Effector CD4-positive, alpha-beta T cell (primary cell): ENCODE measurements at regions not wholly inside any gene's neighbourhood (a gene's known extent, or its start where the extent isn't known, plus 50 kb on each side); places are given as distances from the start of the nearest gene placed in this dataset.

Experiments
- DNase-seq: peaks from one replicate; pipeline ENCODE4 v3.0.0-alpha.2; 2020

DNA sequence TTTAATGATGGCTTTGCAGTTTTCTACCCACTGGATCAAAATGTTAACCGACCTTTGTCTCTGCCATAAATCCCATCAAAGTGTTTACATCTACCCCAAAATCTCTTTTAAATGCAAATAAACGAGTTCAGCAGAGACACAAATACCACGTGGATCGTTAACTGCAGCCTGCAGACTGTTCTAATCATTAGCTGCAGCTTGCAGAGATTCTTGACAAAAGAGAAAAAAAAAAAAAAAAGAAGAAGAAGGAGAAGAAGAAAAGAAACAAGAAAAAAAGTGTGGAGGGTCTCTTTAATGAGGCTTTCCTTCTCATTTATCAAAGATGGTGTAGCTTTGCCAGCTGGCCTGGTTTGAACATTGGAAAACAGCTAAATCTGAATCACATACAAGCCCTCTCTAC lies 275.7 kb downstream of the NEDD1 start:
- no peak for DNase-seq

DNA sequence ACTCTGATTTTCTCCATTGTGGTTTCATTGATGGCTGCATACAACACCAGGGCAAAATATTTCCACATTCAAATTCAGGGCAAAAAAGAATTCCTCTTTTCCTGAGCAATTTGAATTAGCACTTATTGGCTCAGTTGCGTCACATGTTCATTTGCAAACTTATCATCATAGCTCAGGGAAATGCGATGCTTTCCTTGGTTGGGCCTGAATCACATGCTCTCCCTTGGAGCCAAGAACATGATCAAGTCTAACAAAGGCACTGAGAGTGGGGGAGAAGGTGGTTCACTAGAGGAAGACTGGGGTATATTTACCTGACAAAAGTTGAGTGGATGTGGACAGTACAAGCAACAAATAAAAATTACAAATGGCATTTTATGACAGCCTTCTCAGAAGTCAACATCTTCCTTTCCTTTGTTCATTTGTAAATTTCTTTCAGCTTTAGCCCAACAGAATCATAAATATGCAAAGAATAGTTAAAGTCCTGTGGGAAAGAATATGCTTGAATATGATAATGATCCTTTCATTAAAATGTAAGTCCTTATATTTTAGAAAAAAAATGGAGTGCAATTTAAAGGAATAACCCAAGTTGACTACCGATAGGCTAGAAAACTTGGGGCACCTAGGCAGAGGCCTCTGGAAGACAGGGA lies 277.2 kb downstream of the NEDD1 start:
- DNase-seq = no peak

DNA sequence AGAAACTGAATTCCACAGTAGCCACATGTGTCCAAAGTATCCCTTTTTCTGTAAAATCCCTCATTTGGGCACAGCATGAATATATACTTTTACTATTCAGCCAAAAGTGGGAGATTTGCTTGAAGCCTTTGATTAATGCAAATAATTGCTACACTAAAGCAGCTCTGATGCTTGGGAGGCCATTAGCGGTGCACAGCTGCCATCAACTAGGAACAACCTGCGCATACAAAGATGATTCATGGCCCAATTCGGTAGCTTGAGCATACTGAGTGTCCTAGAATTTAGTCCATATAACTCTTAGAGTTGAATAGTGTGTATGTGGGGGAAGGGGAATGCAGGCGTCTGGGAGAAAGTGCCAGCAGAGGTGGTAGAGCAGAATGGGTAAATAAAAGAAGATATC lies 277.0 kb upstream of the RMST start:
- no peak for DNase-seq

DNA sequence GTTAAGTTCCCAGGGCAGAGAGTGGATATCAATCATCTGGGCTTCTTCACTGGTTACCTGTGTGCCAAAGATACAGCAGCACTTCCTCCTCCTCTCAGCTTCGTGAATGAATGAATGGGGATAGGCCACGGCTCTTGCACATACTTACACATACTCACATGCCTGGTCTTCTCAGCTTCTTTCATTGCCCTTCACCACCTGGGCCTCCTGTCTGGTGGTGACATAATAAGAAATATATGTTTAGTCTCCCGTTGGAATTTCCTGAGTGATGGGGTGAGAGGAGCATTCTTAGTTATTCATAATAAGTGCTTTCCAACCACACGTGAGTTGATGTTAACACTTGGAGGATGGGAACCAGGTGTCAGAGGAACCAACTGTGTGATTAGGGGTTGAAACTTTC lies 268.1 kb upstream of the RMST start:
- DNase-seq = no peak

DNA sequence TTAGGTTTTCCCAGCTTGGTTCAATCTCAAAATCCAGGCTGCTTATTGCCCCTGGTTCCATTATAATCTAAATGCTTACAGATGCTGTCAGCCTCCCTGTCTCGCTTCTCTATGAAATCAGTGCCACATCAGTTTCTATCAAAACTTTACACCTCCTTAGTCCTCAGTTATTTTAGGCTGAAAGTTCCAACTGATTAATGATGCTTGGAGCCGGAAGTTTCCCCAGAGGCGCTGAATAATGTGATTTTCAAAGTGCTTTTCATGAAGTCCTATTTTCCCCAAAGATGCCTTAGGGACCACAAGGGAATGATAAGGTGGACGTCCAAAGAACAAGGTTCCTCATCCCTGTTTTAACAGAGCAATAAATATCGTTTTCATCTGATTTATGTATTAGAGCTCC lies 262.4 kb upstream of the RMST start:
- no peak for DNase-seq

DNA sequence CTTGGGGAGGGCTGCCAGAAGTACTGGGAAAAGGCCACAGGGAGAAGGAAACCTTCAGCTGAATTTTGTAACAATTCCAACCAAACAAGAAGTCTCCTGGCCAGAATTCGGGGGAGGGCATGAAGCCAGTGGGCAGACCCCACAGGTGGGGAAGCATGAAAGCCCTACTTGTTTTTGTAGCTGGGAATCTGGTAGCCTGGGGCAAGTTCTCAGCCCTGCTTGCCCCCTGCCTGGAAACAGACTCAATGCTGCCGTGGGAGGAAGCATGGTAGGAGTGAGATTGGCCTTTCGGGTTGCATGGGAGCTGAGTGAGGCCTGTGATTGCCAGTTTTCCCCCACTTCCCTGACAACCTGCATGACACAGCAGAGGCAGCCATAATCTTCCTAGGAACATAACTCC lies 259.2 kb upstream of the RMST start:
- no peak for DNase-seq

DNA sequence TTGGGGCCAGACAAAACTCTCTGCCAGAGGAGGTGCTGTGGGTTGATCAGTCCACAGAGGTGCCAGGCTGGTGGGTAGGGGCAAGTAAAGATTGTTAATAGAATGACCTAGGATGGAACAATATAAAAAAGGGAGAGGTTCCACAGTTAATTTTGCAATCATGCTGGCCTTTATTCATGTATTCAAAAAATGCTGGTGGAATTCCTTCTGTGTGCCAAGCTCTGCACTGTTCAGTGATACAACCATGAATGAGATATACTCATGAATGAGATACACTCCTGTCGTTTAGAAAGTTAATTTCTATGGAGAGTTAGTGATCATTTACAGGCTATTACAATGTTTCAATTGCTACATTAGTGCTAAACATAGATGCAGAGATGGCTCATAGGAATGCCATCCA lies 252.6 kb upstream of the RMST start:
- no peak for DNase-seq

DNA sequence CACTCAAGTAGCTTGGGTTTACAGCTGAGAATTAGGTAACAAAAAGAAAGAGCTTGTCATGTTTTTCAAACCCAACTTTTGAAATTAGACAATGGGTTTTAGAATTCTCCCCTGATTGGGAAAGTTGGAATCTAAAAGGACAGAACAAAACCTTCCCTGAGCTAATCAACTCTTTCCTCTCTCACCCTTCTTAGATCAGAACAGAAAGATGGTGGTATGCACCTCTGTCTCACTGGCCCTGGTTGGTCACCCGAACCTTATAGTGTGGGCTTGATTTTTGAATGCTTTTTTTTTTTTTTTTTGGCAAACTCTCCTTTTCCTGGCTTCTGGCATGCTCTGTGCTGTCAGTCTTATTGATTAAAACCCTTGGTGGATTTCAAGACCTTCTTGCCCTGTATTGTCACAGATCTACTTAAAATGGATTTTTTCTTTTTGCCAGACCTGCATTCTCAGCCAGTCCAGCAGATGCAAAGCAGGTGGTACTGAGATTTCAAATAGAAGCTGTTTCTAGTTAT lies 251.1 kb upstream of the RMST start:
- no peak for DNase-seq

DNA sequence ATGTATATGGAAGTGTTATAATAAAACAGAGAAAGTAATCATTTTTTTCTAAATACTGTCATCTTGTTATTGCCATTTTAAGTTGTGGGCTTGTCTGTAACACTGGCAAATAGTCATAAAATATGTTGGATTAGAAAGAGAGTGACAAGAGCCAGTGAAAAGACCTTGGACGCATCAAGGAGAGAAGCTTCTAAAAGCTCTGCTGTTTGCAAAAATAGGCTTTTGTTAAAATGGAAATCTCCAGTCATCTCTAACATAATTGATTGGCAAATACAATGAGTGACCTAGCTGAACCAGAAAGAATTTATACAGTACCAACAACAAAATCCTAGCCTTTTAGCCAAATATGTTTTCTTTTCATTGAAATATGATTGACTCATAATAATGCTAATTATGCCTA lies 245.8 kb upstream of the RMST start:
- no peak for DNase-seq

DNA sequence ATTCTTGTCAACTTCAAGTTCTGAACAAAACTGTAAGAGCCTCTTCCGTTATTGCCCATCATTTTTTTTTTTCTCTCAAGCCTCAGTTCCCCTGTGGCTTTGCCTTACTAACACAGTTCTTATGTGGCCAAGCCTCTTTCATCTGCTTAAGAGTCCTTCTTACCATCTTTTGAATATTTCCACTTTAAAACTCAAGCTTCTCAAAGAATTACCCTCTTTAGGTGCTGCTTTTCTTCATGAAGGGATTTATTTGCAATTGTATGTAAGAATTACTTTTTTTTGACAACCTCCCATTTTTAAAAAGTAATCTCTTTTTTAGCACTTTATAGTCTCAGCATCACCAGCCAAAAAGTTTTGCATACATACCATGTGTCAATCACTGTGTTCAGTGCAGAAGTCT lies 240.2 kb upstream of the RMST start:
- no peak for DNase-seq

DNA sequence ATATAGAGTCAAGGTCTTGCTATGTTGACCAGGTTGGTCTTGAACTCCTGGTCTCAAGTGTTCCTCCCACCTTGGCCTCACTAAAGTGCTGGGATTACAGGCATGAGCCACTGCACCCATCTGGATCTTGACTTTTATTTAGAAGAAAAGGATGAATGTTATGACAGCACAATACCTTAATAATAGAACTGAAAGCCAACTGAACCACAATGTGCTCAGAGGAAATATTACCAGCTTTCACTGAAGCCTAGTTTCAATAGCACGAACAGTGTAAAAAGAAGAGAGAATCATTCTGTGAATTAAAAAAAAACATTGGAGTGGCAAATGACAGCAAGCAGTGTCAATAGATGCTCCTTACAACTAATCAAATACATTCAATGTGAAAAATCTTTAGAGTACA lies 239.2 kb upstream of the RMST start:
- no peak for DNase-seq

DNA sequence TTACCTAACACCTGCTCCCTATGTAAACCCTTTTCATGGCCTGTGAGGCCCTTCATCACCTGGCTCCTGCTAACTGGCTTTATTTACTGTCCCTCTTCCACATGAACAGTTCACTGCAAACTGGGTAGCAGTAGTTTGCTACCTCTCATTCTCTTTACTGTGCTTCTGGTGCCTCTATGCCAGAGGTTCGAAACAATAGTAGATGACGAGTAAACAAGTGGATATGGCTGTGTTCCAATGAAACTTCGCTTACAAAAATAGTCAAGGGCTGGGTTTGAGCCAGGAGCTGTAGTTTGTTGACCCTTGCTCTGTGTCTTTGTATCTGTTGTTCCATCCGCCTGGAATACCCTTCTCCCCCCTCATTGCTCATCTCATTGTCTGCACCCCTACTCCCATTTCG lies 233.6 kb upstream of the RMST start:
- DNase-seq = no peak

DNA sequence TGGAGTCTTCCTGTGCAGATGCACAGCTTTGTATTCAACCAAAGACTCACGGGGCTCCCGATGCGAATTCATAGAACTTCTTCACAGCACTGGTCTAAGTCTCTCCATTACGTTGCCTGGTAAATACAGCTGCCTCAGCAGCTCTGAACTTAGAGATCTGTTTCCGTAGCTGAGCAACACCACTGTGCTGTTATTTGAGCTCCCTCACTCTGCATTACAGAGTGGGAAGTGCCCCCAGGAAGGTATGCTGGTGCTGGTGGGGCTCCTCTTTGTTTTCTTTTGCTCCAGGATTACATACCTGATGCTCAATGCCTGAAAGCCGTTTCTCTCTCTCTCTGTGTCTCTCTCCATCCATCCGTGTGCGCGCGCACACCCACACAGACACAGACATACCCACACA lies 227.5 kb upstream of the RMST start:
- no peak for DNase-seq

DNA sequence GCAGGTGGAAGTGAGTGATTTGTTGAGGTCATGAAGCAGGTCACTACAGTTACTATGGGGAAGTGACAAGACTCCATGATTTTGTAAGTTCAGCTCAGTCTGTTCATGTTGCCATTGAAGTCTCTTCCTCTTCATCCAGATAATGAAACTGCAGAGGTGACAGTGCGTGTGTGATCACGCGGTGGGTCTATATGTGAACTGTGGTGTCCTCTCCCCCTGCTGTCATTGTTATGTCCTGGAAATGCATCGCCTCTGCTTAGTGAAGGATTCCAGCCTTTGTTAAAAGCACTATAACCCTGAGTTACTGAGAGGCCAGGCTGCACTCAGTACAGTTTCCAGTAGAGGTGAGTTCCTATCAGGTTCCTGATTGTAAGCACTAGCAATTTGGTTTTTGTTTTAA lies 216.2 kb upstream of the RMST start:
- DNase-seq = no peak

DNA sequence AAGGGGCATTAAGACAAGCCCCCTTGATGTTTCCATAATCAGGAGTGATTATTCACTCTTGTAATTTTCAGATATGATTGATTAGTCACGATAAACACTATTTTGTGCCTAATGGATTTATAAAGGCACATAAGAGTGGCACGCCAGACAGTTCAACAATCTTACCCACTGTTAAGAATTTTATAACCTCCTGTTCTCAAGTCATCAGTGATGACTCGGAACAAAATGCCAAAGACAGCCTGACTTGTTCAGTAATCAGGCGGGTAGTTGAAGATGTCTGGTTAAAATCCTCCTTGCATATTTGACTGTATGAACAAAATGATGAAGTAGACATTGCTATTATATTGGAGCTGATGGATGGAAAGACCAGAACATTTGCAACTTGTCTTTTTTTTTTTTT lies 212.1 kb upstream of the RMST start:
- no peak for DNase-seq

DNA sequence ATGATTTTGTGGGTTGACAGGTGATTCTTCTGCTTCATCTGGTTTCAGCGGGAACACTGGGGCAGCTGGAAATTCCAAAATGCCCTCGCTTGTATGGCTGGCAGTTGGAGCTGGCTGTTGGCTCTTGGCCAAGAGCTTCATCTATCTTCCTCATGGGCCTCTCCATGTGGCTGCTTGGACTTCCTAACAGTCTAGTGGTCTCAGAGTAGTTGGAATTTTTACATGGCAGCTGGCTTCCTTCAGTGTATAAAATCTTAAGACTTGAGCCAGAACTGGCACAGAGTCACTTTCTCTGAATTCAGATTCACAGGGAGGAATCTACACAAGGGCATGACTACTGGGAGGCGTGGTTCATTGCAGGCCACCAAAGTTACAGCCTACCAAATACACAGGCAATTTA lies 204.9 kb upstream of the RMST start:
- DNase-seq = no peak

DNA sequence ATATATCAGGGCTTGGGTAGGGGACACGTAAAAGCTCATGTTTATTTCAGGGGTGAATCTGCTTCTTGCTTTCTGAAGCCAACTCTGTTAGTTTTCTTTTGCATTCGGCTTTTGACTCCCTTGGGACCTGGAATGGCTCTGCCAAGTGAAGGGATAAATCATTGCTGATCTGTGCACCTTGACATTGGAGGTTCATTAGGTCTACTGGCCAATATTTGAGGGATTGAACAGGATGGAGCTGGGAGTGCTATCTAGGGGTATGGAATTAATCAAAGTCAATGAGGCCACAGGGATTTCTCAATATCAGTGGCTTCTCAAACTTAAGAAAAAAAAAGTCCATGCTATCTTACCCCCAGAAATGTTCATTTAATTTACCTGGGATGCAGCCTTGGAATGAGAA lies 203.5 kb upstream of the RMST start:
- no peak for DNase-seq

DNA sequence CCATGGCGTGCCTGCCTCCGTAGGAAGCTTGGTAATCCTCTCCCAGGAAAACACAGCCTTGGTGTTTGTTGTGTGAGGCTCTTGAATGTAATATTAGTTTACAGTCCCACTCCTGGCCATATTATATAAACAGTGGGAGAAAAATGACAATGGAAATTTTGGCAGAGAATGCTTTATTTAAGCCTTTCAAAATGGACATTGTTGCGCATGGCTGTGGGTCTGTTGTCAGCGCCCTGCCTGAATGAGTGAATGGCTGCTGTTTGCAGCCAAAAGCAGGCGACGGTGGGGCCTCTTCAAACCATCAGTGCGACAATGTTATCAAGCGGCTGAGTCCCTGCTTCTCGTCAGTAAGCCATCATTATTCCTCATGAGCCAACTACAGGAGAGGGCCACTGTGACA lies 201.8 kb upstream of the RMST start:
- DNase-seq = no peak

DNA sequence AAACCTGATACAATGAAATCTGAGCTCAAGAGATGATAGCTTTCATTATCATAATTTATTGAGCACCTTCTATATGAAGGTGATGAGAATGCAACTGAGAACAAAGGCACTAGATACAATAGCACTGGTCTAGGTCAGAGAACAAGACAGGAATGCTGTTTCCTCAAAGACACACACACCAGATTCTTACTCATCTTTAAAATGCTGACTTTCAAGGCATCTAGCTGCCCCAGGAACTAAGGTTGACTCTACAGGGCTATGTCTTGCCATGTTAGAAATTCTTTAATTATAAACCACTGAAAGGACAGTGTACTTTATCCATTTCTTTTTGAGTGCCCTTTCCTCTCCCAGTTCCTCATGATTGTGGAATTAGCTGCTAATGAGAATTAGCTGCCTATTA lies 195.4 kb upstream of the RMST start:
- DNase-seq = no peak

DNA sequence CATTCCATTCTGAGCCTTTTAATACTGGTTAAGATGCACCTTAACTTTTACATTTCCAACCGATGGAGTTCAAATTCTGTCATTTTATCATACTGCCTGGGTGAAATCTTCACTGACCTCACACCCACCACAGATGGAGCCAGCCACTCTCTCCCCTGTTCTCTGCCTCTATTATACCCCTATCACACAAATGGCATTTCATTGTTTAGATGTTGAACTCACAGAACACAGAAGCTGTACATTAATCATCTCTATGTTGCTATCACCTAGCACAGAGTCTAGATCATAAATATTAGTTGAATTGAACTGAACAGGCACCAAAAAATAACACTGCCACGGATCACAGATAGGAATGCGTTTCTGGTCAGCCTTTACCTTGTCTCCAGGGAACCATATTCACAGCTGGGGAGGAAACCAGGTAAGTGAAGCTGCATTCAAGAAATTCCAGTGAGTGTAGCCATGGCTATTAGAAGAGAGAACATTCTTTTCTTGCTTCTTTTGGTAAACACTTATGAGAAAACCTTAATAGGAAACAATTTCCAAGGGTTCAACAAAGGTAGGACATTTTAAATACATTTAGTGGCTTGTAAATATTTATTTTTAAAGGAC lies 194.9 kb upstream of the RMST start:
- DNase-seq = no peak

DNA sequence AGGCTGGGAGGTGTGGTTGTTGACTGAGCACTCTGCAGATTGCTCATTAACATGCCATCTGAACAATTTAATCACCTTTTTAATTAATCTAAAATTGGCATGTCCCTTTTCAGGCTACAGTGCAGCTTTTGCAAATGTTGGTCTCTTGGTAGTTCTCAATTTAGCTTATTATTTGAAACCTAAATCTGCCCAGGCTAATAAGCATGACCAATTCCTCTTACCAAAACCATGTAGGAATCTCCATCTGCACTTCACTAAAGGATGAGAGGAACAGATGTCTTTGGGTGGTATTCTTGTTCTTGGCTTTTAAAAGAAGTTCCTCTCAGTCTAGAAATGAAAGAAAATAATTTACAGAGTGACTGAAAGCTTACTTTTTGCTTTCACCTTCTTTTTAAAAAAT lies 190.1 kb upstream of the RMST start:
- no peak for DNase-seq

DNA sequence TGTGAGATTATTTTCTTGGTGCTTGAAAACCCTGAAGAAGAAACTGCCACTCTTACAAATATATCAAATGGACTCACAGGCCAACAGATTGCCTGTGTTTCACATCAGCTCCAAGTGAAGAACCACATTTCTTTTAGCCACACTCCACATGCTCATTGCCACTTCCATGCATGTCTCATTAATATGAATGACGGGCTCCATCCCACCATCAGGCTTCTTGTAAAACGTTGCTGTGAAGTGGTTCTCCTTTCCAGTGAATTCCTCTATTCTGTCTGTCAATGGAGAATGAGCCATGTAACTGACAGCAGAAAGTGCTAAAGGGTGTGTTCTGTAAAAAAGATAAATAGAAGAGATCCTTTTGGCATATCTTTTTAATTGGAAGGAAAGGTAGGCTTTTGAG lies 188.2 kb upstream of the RMST start:
- no peak for DNase-seq

DNA sequence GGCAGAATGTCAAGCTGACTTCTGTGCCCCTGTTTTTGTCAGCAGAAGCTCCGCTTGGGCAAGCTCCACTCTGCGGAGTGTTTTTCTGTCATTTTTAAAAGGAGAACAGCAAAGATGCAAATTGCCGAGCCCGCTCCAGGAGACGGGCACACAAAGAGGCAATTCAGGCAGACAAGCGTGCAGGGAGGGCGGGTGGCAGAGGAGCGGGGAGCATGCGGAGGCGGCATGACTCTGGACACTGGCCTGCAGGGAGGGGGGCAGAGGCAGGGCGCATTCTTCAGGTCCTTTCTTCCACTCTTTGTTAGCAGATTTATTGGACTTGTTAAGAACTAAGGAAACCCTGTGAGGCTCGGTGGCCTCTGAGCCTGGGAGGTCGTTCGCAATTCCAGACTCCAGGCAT lies 187.3 kb upstream of the RMST start:
- DNase-seq = no peak

DNA sequence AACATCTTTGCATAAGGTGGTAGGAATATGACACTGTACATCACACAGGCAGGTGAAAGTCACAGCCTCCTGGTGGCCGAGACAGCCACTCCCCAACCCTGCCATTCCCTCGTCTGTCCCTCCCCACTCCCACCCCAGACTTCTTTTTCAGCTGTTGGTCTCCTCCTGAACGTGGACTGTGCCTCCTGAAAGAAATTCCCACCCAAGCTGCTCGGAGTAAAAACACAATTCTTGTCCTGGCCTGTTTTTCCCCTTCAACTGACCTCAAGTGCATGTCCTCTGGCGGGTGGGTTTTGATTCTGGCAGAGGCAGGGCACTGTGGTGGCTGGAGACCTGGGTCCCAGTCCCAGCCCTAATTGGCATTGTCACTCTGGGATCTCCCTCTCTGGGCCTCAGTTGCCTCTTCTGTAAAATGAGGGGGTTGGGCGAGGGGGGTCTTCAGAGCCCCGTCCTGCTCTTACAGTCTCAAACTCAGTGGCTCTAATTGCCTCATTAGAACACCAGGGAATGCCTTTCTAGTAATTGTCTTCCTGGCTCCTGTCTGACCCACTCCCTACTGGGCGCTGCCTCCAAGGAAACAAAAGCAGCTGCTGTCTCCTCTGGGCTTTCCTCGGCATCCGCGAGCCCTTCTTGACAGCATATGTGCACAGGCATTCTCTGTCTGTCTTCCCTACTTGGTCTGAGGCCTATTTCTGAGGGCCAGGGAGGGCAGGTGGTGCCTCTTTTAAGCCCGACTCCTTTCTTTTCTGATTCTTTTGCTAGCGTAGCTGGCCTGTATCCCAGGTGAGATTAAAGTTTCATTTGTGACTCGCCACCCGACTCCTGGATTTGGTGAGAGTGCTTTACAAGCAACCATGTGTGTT lies 186.6 kb upstream of the RMST start:
- DNase-seq = no peak
